ENCODE measurements at regions not wholly inside any gene's neighbourhood (a gene's known extent, or its start where the extent isn't known, plus 50 kb on each side); places are given as distances from the start of the nearest gene placed in this dataset.

DNA sequence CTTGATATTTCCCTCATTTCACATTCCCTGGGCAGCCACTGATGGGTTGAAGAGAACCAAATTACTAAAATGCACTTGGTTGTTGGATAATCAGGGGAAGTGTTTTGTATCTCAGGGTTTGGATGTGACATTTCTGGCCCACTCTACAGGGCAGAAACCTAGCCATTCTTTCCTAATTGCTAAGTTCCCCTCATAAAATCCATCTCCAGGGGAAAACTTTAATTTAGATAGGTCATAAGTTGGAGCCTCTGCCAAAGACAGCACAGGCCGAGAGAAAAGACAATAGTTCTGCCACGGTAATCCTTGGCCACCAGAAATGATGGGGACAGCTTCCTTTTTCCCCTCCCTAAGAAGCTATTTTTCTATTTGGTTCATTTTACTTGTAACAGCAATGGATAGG lies 192.7 kb upstream of the C1QTNF7 start:
- Histone ChIP-seq H3K9ac (ENCODE audit: low read length in 5 of 5) (no peak overlapping the region), H3K9me3 (ENCODE audit: control insufficient read depth in 5 of 5, low read length in 5 of 5) (no peaks in the 10 kb centered on the region)

GRCh38 chr4:15237648-15238230 lies 190.1 kb upstream of the C1QTNF7 start:
- Histone ChIP-seq H3K9me3 (ENCODE audit: control insufficient read depth in 5 of 5, low read length in 5 of 5) (no peaks in the 10 kb centered on the region), H3K4me1 (ENCODE audit: control insufficient read depth in 5 of 5, insufficient read depth in 5 of 5, low read length in 5 of 5) (peaks cover 0 to 25% (median 25%) of the 10 kb centered on the region in 5 donors), H3K36me3 (ENCODE audit: control insufficient read depth in 5 of 5, insufficient read depth in 5 of 5, low read length in 5 of 5) (no peaks in the 10 kb centered on the region), H3K27ac (ENCODE audit: low read depth, low read length) (no peak overlapping the region), H3K4me3 (ENCODE audit: low read depth in 1 of 5, low read length in 5 of 5) (no peak overlapping the region), H3K9ac (ENCODE audit: low read length in 5 of 5) (no peak overlapping the region), H3K27me3 (ENCODE audit: control insufficient read depth in 5 of 5, insufficient read depth in 4 of 5, low read length in 5 of 5) (no peaks in the 10 kb centered on the region)

More for the DNA sequence above, 192.7 kb upstream of the C1QTNF7 start:
- Histone ChIP-seq H3K4me3 (ENCODE audit: low read depth in 1 of 5, low read length in 5 of 5) (no peak overlapping the region), H3K27me3 (ENCODE audit: control insufficient read depth in 5 of 5, insufficient read depth in 4 of 5, low read length in 5 of 5) (no peaks in the 10 kb centered on the region), H3K4me1 (ENCODE audit: control insufficient read depth in 5 of 5, insufficient read depth in 5 of 5, low read length in 5 of 5) (peaks cover 0 to 33% (median 28%) of the 10 kb centered on the region in 5 donors), H3K36me3 (ENCODE audit: control insufficient read depth in 5 of 5, insufficient read depth in 5 of 5, low read length in 5 of 5) (no peaks in the 10 kb centered on the region), H3K27ac (ENCODE audit: low read depth, low read length) (no peak overlapping the region)

DNA sequence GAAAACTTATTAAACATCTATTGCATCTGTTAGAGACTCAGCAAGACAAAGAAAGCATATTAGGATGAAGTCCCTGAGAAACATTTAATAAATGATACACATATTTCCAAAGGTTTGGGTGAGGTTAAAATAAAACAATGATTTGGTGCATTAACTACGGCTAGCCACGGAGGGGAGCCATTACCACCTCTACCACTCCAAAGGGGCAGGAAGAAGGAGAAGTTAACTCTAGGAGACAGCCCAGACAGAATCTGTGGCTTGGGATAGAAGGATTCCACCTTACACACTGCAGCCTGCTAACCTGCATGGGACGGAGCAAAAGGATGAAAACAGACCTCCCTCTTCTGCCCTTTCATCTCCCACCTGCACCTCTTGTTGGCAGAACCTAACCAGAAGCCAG lies 189.1 kb upstream of the C1QTNF7 start:
- Histone ChIP-seq H3K9me3 (ENCODE audit: control insufficient read depth in 5 of 5, low read length in 5 of 5) (no peaks in the 10 kb centered on the region), H3K36me3 (ENCODE audit: control insufficient read depth in 5 of 5, insufficient read depth in 5 of 5, low read length in 5 of 5) (no peaks in the 10 kb centered on the region), H3K4me3 (ENCODE audit: low read depth in 1 of 5, low read length in 5 of 5) (no peak overlapping the region), H3K27me3 (ENCODE audit: control insufficient read depth in 5 of 5, insufficient read depth in 4 of 5, low read length in 5 of 5) (no peaks in the 10 kb centered on the region), H3K4me1 (ENCODE audit: control insufficient read depth in 5 of 5, insufficient read depth in 5 of 5, low read length in 5 of 5) (peaks cover 0 to 17% (median 15%) of the 10 kb centered on the region in 5 donors), H3K27ac (ENCODE audit: low read depth, low read length) (no peak overlapping the region), H3K9ac (ENCODE audit: low read length in 5 of 5) (no peak overlapping the region)

DNA sequence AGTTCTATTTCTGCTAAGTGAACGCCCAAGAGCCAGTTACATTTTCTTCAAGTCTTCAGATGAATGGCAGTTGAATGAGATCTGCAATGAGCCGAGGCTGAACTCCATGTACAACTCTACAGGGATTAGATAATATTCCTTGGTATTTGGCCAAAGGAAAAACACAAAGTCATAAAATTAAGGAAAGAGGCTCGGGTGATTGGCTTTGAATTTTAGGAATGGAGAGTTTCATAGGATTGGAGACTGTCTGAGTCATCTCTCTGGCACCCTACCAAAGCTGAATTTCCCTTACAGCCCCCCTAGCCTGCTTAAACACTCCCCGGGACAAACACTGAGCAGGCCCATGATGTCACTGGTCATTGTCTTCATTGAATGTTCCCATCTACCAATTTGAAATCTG lies 188.0 kb upstream of the C1QTNF7 start:
- Histone ChIP-seq H3K9ac (ENCODE audit: low read length in 5 of 5) (no peak overlapping the region), H3K36me3 (ENCODE audit: control insufficient read depth in 5 of 5, insufficient read depth in 5 of 5, low read length in 5 of 5) (no peaks in the 10 kb centered on the region), H3K4me3 (ENCODE audit: low read depth in 1 of 5, low read length in 5 of 5) (no peak overlapping the region), H3K4me1 (ENCODE audit: control insufficient read depth in 5 of 5, insufficient read depth in 5 of 5, low read length in 5 of 5) (peaks cover 0 to 11% (median 10%) of the 10 kb centered on the region in 5 donors), H3K9me3 (ENCODE audit: control insufficient read depth in 5 of 5, low read length in 5 of 5) (no peaks in the 10 kb centered on the region), H3K27me3 (ENCODE audit: control insufficient read depth in 5 of 5, insufficient read depth in 4 of 5, low read length in 5 of 5) (no peaks in the 10 kb centered on the region), H3K27ac (ENCODE audit: low read depth, low read length) (no peak overlapping the region)

DNA sequence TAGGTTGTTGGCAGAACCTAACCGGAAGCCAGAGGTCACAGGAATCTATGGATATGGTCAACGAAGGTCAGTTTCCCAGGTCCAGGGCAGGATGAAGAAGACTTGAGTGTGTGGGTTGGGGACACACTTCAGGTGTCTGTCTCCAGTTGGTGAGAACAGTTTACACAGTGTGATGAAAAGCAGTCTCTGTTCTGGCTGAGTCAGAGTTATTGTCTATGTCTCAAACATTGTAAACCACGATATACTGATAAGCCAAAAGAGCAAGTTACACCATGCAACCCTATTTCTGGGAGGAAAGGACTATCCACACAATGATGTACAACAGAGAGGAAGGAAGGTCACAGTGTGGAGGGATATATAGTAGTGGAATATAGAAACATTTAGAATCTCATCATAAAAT lies 187.1 kb upstream of the C1QTNF7 start:
- Histone ChIP-seq H3K27ac (ENCODE audit: low read depth, low read length) (no peak overlapping the region), H3K4me1 (ENCODE audit: control insufficient read depth in 5 of 5, insufficient read depth in 5 of 5, low read length in 5 of 5) (peaks cover 0 to 11% (median 10%) of the 10 kb centered on the region in 5 donors), H3K9ac (ENCODE audit: low read length in 5 of 5) (no peak overlapping the region), H3K4me3 (ENCODE audit: low read depth in 1 of 5, low read length in 5 of 5) (no peak overlapping the region), H3K9me3 (ENCODE audit: control insufficient read depth in 5 of 5, low read length in 5 of 5) (no peaks in the 10 kb centered on the region), H3K36me3 (ENCODE audit: control insufficient read depth in 5 of 5, insufficient read depth in 5 of 5, low read length in 5 of 5) (no peaks in the 10 kb centered on the region), H3K27me3 (ENCODE audit: control insufficient read depth in 5 of 5, insufficient read depth in 4 of 5, low read length in 5 of 5) (no peaks in the 10 kb centered on the region)

- H3K4me1 ChIP-seq (ENCODE audit: control insufficient read depth in 5 of 5, insufficient read depth in 5 of 5, low read length in 5 of 5) = peaks cover 0 to 11% (median 10%) of the 10 kb centered on the region in 5 donors
- H3K9ac ChIP-seq (ENCODE audit: low read length in 5 of 5) = no peak overlapping the region
- H3K9me3 ChIP-seq (ENCODE audit: control insufficient read depth in 5 of 5, low read length in 5 of 5) = no peaks in the 10 kb centered on the region
- H3K4me3 ChIP-seq (ENCODE audit: low read depth in 1 of 5, low read length in 5 of 5) = no peak overlapping the region
- no peak overlapping the region for H3K27ac ChIP-seq (ENCODE audit: low read depth, low read length)
- H3K27me3 ChIP-seq (ENCODE audit: control insufficient read depth in 5 of 5, insufficient read depth in 4 of 5, low read length in 5 of 5) = no peaks in the 10 kb centered on the region
- H3K36me3 ChIP-seq (ENCODE audit: control insufficient read depth in 5 of 5, insufficient read depth in 5 of 5, low read length in 5 of 5) = no peaks in the 10 kb centered on the region
Measured at GRCh38 chr4:15242021-15242420, 185.8 kb upstream of the C1QTNF7 start.

- Histone ChIP-seq H3K27me3 (ENCODE audit: control insufficient read depth in 5 of 5, insufficient read depth in 4 of 5, low read length in 5 of 5) (no peaks in the 10 kb centered on the region), H3K9me3 (ENCODE audit: control insufficient read depth in 5 of 5, low read length in 5 of 5) (no peaks in the 10 kb centered on the region), H3K4me1 (ENCODE audit: control insufficient read depth in 5 of 5, insufficient read depth in 5 of 5, low read length in 5 of 5) (peaks cover 0 to 4% (median 4%) of the 10 kb centered on the region in 5 donors), H3K36me3 (ENCODE audit: control insufficient read depth in 5 of 5, insufficient read depth in 5 of 5, low read length in 5 of 5) (no peaks in the 10 kb centered on the region), H3K27ac (ENCODE audit: low read depth, low read length) (no peak overlapping the region), H3K4me3 (ENCODE audit: low read depth in 1 of 5, low read length in 5 of 5) (no peak overlapping the region), H3K9ac (ENCODE audit: low read length in 5 of 5) (no peak overlapping the region)
Measured at GRCh38 chr4:15244354-15244753, 183.5 kb upstream of the C1QTNF7 start.

DNA sequence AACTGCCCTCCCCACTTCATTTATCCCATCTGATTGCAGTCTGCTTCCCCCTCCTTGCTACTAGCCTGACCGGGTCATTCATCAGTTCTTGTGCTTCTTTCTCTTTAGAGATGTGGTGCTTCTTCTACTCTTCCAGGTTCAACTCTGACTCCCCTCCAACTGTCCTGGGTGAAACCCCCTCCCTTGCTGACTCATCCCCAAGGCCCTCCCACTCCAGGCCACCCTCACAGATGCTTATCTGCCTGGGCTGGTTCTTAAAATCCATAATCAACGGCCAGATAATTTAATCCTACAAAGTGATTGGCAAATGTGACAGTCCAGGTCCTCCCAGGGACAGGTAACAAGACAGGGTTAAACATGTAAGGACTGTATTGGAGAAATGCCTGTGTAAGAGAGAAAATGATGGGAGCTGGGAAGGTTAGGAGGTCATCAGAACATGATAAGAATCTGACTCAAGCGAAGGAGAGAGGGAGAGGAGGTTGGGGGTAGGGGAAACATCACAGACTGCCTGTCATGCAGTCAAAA lies 182.8 kb upstream of the C1QTNF7 start:
- Histone ChIP-seq H3K9ac (ENCODE audit: low read length in 5 of 5) (no peak overlapping the region), H3K9me3 (ENCODE audit: control insufficient read depth in 5 of 5, low read length in 5 of 5) (no peaks in the 10 kb centered on the region), H3K27ac (ENCODE audit: low read depth, low read length) (no peak overlapping the region), H3K27me3 (ENCODE audit: control insufficient read depth in 5 of 5, insufficient read depth in 4 of 5, low read length in 5 of 5) (no peaks in the 10 kb centered on the region), H3K4me3 (ENCODE audit: low read depth in 1 of 5, low read length in 5 of 5) (no peak overlapping the region), H3K36me3 (ENCODE audit: control insufficient read depth in 5 of 5, insufficient read depth in 5 of 5, low read length in 5 of 5) (no peaks in the 10 kb centered on the region), H3K4me1 (ENCODE audit: control insufficient read depth in 5 of 5, insufficient read depth in 5 of 5, low read length in 5 of 5) (peaks cover 0 to 4% (median 0%) of the 10 kb centered on the region in 5 donors)

- Histone ChIP-seq H3K27me3 (ENCODE audit: control insufficient read depth in 5 of 5, insufficient read depth in 4 of 5, low read length in 5 of 5) (no peaks in the 10 kb centered on the region), H3K9ac (ENCODE audit: low read length in 5 of 5) (no peak overlapping the region), H3K27ac (ENCODE audit: low read depth, low read length) (no peak overlapping the region), H3K4me3 (ENCODE audit: low read depth in 1 of 5, low read length in 5 of 5) (no peak overlapping the region), H3K36me3 (ENCODE audit: control insufficient read depth in 5 of 5, insufficient read depth in 5 of 5, low read length in 5 of 5) (no peaks in the 10 kb centered on the region), H3K9me3 (ENCODE audit: control insufficient read depth in 5 of 5, low read length in 5 of 5) (no peaks in the 10 kb centered on the region), H3K4me1 (ENCODE audit: control insufficient read depth in 5 of 5, insufficient read depth in 5 of 5, low read length in 5 of 5) (peaks cover 0 to 19% (median 3%) of the 10 kb centered on the region in 5 donors)
Measured at GRCh38 chr4:15250021-15250441, 177.8 kb upstream of the C1QTNF7 start.

DNA sequence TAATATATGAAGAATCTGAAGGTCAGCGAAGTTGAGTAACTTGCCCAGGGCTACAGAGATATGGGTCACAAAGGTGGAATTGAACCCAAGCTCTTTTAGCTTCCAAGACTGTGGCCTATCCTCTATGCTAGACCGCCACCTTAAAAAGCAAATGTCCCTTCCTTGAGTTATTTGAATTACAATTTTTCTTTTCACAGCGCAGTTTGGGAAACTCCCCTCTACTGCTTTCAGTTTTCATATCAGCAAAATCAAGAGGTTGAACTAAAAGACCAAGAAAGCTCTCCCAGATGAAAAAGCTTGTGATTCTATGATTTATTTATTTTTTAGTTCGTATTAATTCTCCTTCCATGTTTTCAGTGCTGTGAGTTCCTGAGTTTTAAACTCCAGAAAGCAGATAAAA lies 174.5 kb upstream of the C1QTNF7 start:
- Histone ChIP-seq H3K4me1 (ENCODE audit: control insufficient read depth in 5 of 5, insufficient read depth in 5 of 5, low read length in 5 of 5) (peaks cover 0 to 21% (median 3%) of the 10 kb centered on the region in 5 donors), H3K9me3 (ENCODE audit: control insufficient read depth in 5 of 5, low read length in 5 of 5) (no peaks in the 10 kb centered on the region), H3K9ac (ENCODE audit: low read length in 5 of 5) (no peak overlapping the region), H3K36me3 (ENCODE audit: control insufficient read depth in 5 of 5, insufficient read depth in 5 of 5, low read length in 5 of 5) (no peaks in the 10 kb centered on the region), H3K27me3 (ENCODE audit: control insufficient read depth in 5 of 5, insufficient read depth in 4 of 5, low read length in 5 of 5) (no peaks in the 10 kb centered on the region), H3K4me3 (ENCODE audit: low read depth in 1 of 5, low read length in 5 of 5) (no peak overlapping the region), H3K27ac (ENCODE audit: low read depth, low read length) (no peak overlapping the region)
